ENCODE measurements at regions not wholly inside any gene's neighbourhood (a gene's known extent, or its start where the extent isn't known, plus 50 kb on each side); places are given as distances from the start of the nearest gene placed in this dataset.

DNA sequence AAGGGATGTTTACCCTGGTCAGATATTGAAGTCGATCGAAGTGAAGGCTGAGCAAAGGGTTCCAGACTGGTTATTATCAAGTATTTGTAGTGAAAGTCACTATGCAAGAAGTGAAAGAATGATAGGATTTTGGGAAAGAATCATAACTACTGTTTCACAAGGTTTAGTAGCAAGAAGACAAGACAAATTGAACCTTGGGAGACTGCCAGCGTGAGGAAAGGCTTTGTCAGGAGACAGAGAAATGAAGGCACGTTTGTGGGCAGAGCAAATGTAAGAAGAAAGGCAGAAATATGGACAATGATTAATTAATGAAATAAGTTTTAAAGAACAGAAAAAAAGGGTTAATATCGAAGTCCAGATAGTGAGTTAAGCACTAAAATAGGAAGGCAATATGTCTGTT lies 456.8 kb downstream of the TRIML1 start:
- intact Hi-C loops (cut with DNase I; ENCODE audit: low total_unique reads): no loop called here
- 65 to 86% (median 72%) methylated on average over 5 of the region's 5 CpGs for WGBS, 5 donors
- TF ChIP-seq POLR2AphosphoS5 (IDR thresholded peaks at IDR 0.05) (no peak), POLR2A (IDR thresholded peaks at IDR 0.05) (no peak)
- TF ChIP-seq, protein P1, sequence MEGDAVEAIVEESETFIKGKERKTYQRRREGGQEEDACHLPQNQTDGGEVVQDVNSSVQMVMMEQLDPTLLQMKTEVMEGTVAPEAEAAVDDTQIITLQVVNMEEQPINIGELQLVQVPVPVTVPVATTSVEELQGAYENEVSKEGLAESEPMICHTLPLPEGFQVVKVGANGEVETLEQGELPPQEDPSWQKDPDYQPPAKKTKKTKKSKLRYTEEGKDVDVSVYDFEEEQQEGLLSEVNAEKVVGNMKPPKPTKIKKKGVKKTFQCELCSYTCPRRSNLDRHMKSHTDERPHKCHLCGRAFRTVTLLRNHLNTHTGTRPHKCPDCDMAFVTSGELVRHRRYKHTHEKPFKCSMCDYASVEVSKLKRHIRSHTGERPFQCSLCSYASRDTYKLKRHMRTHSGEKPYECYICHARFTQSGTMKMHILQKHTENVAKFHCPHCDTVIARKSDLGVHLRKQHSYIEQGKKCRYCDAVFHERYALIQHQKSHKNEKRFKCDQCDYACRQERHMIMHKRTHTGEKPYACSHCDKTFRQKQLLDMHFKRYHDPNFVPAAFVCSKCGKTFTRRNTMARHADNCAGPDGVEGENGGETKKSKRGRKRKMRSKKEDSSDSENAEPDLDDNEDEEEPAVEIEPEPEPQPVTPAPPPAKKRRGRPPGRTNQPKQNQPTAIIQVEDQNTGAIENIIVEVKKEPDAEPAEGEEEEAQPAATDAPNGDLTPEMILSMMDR (IDR thresholded peaks at IDR 0.05 in 8 of 11, conservative IDR thresholded peaks at IDR 0.05 in 3 of 11): no peak

DNA sequence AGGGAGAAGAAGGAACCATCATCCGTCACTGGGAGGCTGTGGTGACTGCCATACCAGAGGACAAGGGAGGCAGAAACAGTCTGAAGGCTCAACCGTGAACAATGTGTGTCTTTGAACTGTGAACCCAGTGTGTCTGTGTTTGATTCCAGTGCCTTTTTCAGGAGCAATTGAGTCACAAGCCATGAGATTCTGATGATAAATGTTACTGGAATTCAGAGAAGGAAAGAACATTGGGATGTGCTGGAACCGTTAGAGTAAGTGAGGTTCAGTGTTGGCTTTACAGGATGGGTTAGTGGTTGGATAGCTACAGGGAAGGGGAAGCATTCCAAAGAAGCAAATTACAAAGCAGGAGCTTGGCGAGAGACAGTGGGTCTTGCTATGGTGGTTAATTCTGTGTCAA lies 464.4 kb downstream of the TRIML1 start:
- H3K4me1 ChIP-seq: no peaks in the 10 kb centered on the region
- no peak overlapping the region for H3K4me3 ChIP-seq
- H3K9me3 ChIP-seq: peaks cover 0 to 23% (median 0%) of the 10 kb centered on the region in 8 donors
- DNase-seq: no peak
- 74 to 95% (median 81%) methylated on average over 4 of the region's 4 CpGs for WGBS, 5 donors
- no peaks in the 10 kb centered on the region for H3K36me3 ChIP-seq
- no peak overlapping the region for H3K27ac ChIP-seq
- intact Hi-C loops (cut with DNase I; ENCODE audit: low total_unique reads): no loop called here
- H3K27me3 ChIP-seq (replicated peaks in 1 of 7): no peaks in the 10 kb centered on the region
- TF ChIP-seq, protein P1 (IDR thresholded peaks at IDR 0.05 in 8 of 11, conservative IDR thresholded peaks at IDR 0.05 in 3 of 11): no peak
- TF ChIP-seq POLR2AphosphoS5 (IDR thresholded peaks at IDR 0.05) (no peak), POLR2A (IDR thresholded peaks at IDR 0.05) (no peak)

More for the DNA sequence above, 456.8 kb downstream of the TRIML1 start:
- no peak overlapping the region for H3K4me3 ChIP-seq
- no peak overlapping the region for H3K27ac ChIP-seq
- no peak for DNase-seq
- peaks cover 0 to 14% (median 3%) of the 10 kb centered on the region in 8 donors for H3K9me3 ChIP-seq
- H3K27me3 ChIP-seq (replicated peaks in 1 of 7): no peaks in the 10 kb centered on the region
- H3K4me1 ChIP-seq: no peaks in the 10 kb centered on the region
- no peaks in the 10 kb centered on the region for H3K36me3 ChIP-seq

DNA sequence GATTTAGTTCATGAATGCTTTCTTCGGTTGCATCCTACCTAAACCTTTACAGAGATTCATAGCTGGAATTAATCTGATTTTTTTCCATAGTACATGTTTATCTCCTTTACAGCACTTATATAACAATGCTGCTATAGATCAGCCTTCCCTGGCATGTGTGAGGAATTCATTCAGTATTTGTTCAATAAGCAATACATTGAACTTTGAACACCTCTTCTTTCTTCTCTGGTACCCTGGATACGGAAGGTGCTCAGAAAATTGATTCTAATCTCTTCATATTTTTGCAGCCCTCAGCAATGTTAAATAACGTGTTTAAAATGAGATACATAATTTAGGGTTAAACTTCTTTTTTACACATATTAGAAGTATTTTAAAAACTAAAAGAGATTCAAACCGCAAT lies 467.4 kb downstream of the TRIML1 start:
- Histone ChIP-seq H3K27ac (no peak overlapping the region), H3K36me3 (no peaks in the 10 kb centered on the region), H3K4me1 (no peaks in the 10 kb centered on the region), H3K27me3 (replicated peaks in 1 of 7) (no peaks in the 10 kb centered on the region), H3K4me3 (no peak overlapping the region), H3K9me3 (peaks cover 0 to 11% (median 0%) of the 10 kb centered on the region in 8 donors)
- 82 to 87% (median 85%) methylated on average over 4 of the region's 4 CpGs for WGBS, 5 donors
- intact Hi-C loops (cut with DNase I; ENCODE audit: low total_unique reads): no loop called here
- TF ChIP-seq, protein P1 (IDR thresholded peaks at IDR 0.05 in 8 of 11, conservative IDR thresholded peaks at IDR 0.05 in 3 of 11): no peak
- TF ChIP-seq POLR2AphosphoS5 (IDR thresholded peaks at IDR 0.05) (no peak), POLR2A (IDR thresholded peaks at IDR 0.05) (no peak)
- DNase-seq: no peak

DNA sequence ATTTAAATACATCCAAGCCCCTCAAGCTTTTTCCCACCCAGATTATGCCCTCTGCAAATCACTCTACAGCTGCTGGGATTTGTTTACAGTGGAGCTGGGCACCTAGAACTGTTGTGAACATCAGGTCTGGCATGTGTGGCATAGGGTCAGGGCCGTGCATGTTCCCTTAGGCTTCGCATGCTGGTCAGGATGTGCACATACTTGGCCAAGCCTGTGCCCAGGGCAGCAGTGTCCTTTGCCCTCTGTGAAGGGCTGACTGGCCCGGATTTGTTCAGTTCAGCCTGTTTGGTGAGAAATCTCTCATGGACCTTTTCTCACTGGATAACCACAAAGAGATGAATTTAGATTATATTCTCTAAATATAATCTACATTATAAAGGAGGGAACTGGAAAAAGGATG lies 471.9 kb downstream of the TRIML1 start:
- Histone ChIP-seq H3K27me3 (replicated peaks in 1 of 7) (no peaks in the 10 kb centered on the region), H3K4me3 (no peak overlapping the region), H3K27ac (no peak overlapping the region), H3K9me3 (peaks cover 0 to 17% (median 0%) of the 10 kb centered on the region in 8 donors), H3K4me1 (no peaks in the 10 kb centered on the region), H3K36me3 (no peaks in the 10 kb centered on the region)
- WGBS, 5 donors: 68 to 78% (median 73%) methylated on average over 3 of the region's 3 CpGs
- TF ChIP-seq, protein P1 (IDR thresholded peaks at IDR 0.05 in 8 of 11, conservative IDR thresholded peaks at IDR 0.05 in 3 of 11): no peak
- no peak for TF ChIP-seq POLR2AphosphoS5 (IDR thresholded peaks at IDR 0.05)
- TF ChIP-seq POLR2A (IDR thresholded peaks at IDR 0.05): no peak
- intact Hi-C loops (cut with DNase I; ENCODE audit: low total_unique reads): no loop called here
- DNase-seq: no peak

Measured in spleen (tissue), 11 donors.